ENCODE measurements at regions not wholly inside any gene's neighbourhood (a gene's known extent, or its start where the extent isn't known, plus 50 kb on each side); places are given as distances from the start of the nearest gene placed in this dataset.

DNA sequence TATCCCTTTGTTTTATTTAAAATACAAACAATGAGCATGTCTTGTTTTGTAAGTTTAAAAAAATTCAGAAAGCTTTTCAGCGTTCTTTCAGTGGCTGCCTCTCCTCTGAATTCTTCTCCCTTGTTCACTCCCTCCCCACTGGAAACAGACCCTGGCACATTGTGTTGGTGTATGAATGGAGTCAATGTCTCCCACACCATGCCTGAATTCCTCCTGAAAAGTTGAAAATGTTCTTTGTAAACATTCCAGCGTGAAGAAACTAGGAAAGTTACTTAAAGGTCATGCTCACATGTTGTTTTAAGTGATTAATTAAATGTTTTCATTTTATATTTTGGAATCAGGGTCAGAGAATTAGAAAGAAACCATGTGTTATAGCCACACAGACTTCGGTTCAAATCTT, 136.9 kb upstream of the DYNLRB2 start:
- TF ChIP-seq, protein P1, sequence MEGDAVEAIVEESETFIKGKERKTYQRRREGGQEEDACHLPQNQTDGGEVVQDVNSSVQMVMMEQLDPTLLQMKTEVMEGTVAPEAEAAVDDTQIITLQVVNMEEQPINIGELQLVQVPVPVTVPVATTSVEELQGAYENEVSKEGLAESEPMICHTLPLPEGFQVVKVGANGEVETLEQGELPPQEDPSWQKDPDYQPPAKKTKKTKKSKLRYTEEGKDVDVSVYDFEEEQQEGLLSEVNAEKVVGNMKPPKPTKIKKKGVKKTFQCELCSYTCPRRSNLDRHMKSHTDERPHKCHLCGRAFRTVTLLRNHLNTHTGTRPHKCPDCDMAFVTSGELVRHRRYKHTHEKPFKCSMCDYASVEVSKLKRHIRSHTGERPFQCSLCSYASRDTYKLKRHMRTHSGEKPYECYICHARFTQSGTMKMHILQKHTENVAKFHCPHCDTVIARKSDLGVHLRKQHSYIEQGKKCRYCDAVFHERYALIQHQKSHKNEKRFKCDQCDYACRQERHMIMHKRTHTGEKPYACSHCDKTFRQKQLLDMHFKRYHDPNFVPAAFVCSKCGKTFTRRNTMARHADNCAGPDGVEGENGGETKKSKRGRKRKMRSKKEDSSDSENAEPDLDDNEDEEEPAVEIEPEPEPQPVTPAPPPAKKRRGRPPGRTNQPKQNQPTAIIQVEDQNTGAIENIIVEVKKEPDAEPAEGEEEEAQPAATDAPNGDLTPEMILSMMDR (IDR thresholded peaks at IDR 0.05; ENCODE audit: insufficient read depth, low read length, poor library complexity, severe bottlenecking), result no peak
- no peak for TF ChIP-seq EZH2phosphoT487 (conservative IDR thresholded peaks at IDR 0.05; ENCODE audit: low read length)

Measured in SU-DHL-6 (cell line).